ENCODE measurements at regions not wholly inside any gene's neighbourhood (a gene's known extent, or its start where the extent isn't known, plus 50 kb on each side); places are given as distances from the start of the nearest gene placed in this dataset.
"Not testable (repeated sequence)": the region's sequence is repeated elsewhere in the genome, so short reads cannot be mapped to it uniquely, and the experiment has no call there.

GRCh38 chr13:103514188-103514587, 448.0 kb upstream of the SLC10A2 start:
- DNase-seq, result no peak

- no peak for DNase-seq
Measured at GRCh38 chr13:103510007-103510535, 443.9 kb upstream of the SLC10A2 start.

- no peak for DNase-seq
Measured at GRCh38 chr13:103497404-103497803, 431.2 kb upstream of the SLC10A2 start.

GRCh38 chr13:103487841-103488240, 421.6 kb upstream of the SLC10A2 start:
- DNase-seq, result no peak

GRCh38 chr13:103473081-103473480, 406.9 kb upstream of the SLC10A2 start:
- no peak for DNase-seq

- DNase-seq, result no peak
Measured at GRCh38 chr13:103471896-103472295, 405.7 kb upstream of the SLC10A2 start.

GRCh38 chr13:103469771-103470170, 403.6 kb upstream of the SLC10A2 start:
- DNase-seq, result no peak

- no peak for DNase-seq
Measured at GRCh38 chr13:103466761-103467160, 400.5 kb upstream of the SLC10A2 start.

GRCh38 chr13:103460246-103460645, 394.0 kb upstream of the SLC10A2 start:
- DNase-seq, result not testable (repeated sequence)

- DNase-seq, result not testable (repeated sequence)
Measured at GRCh38 chr13:103457050-103457449, 390.8 kb upstream of the SLC10A2 start.

- peak; percentile 62 for DNase-seq
Measured at GRCh38 chr13:103451656-103452055, 385.4 kb upstream of the SLC10A2 start.

- DNase-seq, result no peak
Measured at GRCh38 chr13:103443604-103444003, 377.4 kb upstream of the SLC10A2 start.

- DNase-seq, result no peak
Measured at GRCh38 chr13:103437651-103438050, 371.4 kb upstream of the SLC10A2 start.

GRCh38 chr13:103436057-103436654, 369.9 kb upstream of the SLC10A2 start:
- DNase-seq, result no peak

- DNase-seq, result peak; percentile 26
Measured at GRCh38 chr13:103431856-103432255, 365.6 kb upstream of the SLC10A2 start.

GRCh38 chr13:103430368-103430767, 364.2 kb upstream of the SLC10A2 start:
- DNase-seq, result no peak

- no peak for DNase-seq
Measured at GRCh38 chr13:103410002-103410401, 343.8 kb upstream of the SLC10A2 start.

- no peak for DNase-seq
Measured at GRCh38 chr13:103406967-103407366, 340.8 kb upstream of the SLC10A2 start.

- DNase-seq, result no peak
Measured at GRCh38 chr13:103405297-103405696, 339.1 kb upstream of the SLC10A2 start.

- DNase-seq, result no peak
Measured at GRCh38 chr13:103403814-103404213, 337.6 kb upstream of the SLC10A2 start.

GRCh38 chr13:103403148-103403740, 337.0 kb upstream of the SLC10A2 start:
- DNase-seq, result no peak

- no peak for DNase-seq
Measured at GRCh38 chr13:103395139-103395538, 328.9 kb upstream of the SLC10A2 start.

GRCh38 chr13:103394618-103395017, 328.4 kb upstream of the SLC10A2 start:
- no peak for DNase-seq

- no peak for DNase-seq
Measured at GRCh38 chr13:103391936-103392335, 325.7 kb upstream of the SLC10A2 start.

- no peak for DNase-seq
Measured at GRCh38 chr13:103388839-103389238, 322.6 kb upstream of the SLC10A2 start.

Data from NCI-H345 (cell line).